Tibial nerve (tissue), 4 donors: ENCODE measurements at regions not wholly inside any gene's neighbourhood (a gene's known extent, or its start where the extent isn't known, plus 50 kb on each side); places are given as distances from the start of the nearest gene placed in this dataset.

Experiments
- CTCF ChIP-seq, 5 experiments: fragments of 200-600 bp in 3 of 5; fragments of 450-650 bp in 2 of 5; sonication (generic) in 3 of 5; IDR thresholded peaks; one replicate each; pipeline ENCODE4 v1.5.1; 2016 to 2019; ENCODE audit warnings: antibody characterized with exemption in 5 of 5, mild to moderate bottlenecking in 3 of 5, moderate library complexity in 2 of 5
- EP300 ChIP-seq, 2 donors: sonication (generic); formaldehyde crosslinking; IDR thresholded peaks; one replicate each; pipeline ENCODE4 v1.6.1; 2017; ENCODE audit warnings: antibody characterized with exemption in 2 of 2, mild to moderate bottlenecking in 1 of 2
- POLR2A ChIP-seq, 2 donors: fragments of 450-650 bp; IDR thresholded peaks; one replicate each; pipeline ENCODE4 v1.6.1; 2017; ENCODE audit warnings: antibody characterized with exemption in 2 of 2, mild to moderate bottlenecking in 2 of 2, moderate library complexity in 2 of 2

- TF ChIP-seq EP300 (IDR thresholded peaks at IDR 0.05): no peak
- TF ChIP-seq CTCF (IDR thresholded peaks at IDR 0.05): no peak
- TF ChIP-seq POLR2A (IDR thresholded peaks at IDR 0.05): no peak
Observed at GRCh38 chr1:208850442-208850841, 606.3 kb upstream of the PLXNA2 start.
